ENCODE measurements at regions not wholly inside any gene's neighbourhood (a gene's known extent, or its start where the extent isn't known, plus 50 kb on each side); places are given as distances from the start of the nearest gene placed in this dataset.

- DNase-seq: no peak
These were observed 335.5 kb upstream of the IGFBP7 start for GRCh38 chr4:57445686-57446085.

- DNase-seq: no peak
These were observed 334.5 kb upstream of the IGFBP7 start for GRCh38 chr4:57444671-57445070.

GRCh38 chr4:57443787-57444186, 333.6 kb upstream of the IGFBP7 start:
- DNase-seq: no peak

- DNase-seq: no peak
These were observed 333.1 kb upstream of the IGFBP7 start for GRCh38 chr4:57443308-57443707.

GRCh38 chr4:57442831-57443291, 332.7 kb upstream of the IGFBP7 start:
- DNase-seq: no peak

- DNase-seq: no peak
These were observed 332.1 kb upstream of the IGFBP7 start for GRCh38 chr4:57442241-57442640.

GRCh38 chr4:57437649-57438048, 327.5 kb upstream of the IGFBP7 start:
- DNase-seq: no peak

- DNase-seq: no peak
These were observed 325.1 kb upstream of the IGFBP7 start for GRCh38 chr4:57435300-57435699.

GRCh38 chr4:57430726-57431125, 320.5 kb upstream of the IGFBP7 start:
- DNase-seq: no peak

GRCh38 chr4:57426779-57427395, 316.7 kb upstream of the IGFBP7 start:
- DNase-seq: no peak

- DNase-seq: no peak
These were observed 315.4 kb upstream of the IGFBP7 start for GRCh38 chr4:57425610-57426009.

GRCh38 chr4:57424232-57424897, 314.2 kb upstream of the IGFBP7 start:
- no peak for DNase-seq

GRCh38 chr4:57418133-57418532, 307.9 kb upstream of the IGFBP7 start:
- no peak for DNase-seq

GRCh38 chr4:57412259-57413054, 302.3 kb upstream of the IGFBP7 start:
- DNase-seq: no peak

- no peak for DNase-seq
These were observed 300.3 kb upstream of the IGFBP7 start for GRCh38 chr4:57410331-57411052.

GRCh38 chr4:57405359-57405758, 295.2 kb upstream of the IGFBP7 start:
- DNase-seq: no peak

- DNase-seq: no peak
These were observed 294.3 kb upstream of the IGFBP7 start for GRCh38 chr4:57404483-57404882.

- DNase-seq: no peak
These were observed 293.4 kb upstream of the IGFBP7 start for GRCh38 chr4:57403591-57403990.

GRCh38 chr4:57401586-57401985, 291.4 kb upstream of the IGFBP7 start:
- no peak for DNase-seq

- no peak for DNase-seq
These were observed 268.6 kb upstream of the IGFBP7 start for GRCh38 chr4:57378766-57379165.

- no peak for DNase-seq
These were observed 264.8 kb upstream of the IGFBP7 start for GRCh38 chr4:57374866-57375595.

- DNase-seq: no peak
These were observed 263.8 kb upstream of the IGFBP7 start for GRCh38 chr4:57373991-57374390.
